Left cardiac atrium (tissue), 4 donors: ENCODE measurements at regions not wholly inside any gene's neighbourhood (a gene's known extent, or its start where the extent isn't known, plus 50 kb on each side); places are given as distances from the start of the nearest gene placed in this dataset.
"Not testable (repeated sequence)": the region's sequence is repeated elsewhere in the genome, so short reads cannot be mapped to it uniquely, and the experiment has no call there.

Experiments used
- ATAC-seq, 2 donors: fragments of 200-7000 bp; cut with Tn5 transposase; one replicate each; pipeline ENCODE4 v1.9.1; 2020; ENCODE audit warnings: mild to moderate bottlenecking in 2 of 2, moderate library complexity in 2 of 2
- DNase-seq: peaks from one replicate; pipeline ENCODE4 v3.0.0-alpha.2; 2020
- intact Hi-C, 2 donors: fragments of 100-400 bp; cut with DNase I; formaldehyde crosslinking; loops; one replicate each; pipeline versions ENCODE4 v1.14.1 to v1.15.1; 2022 to 2023
- donor health status: DM: no; HTN: yes; CAD: no.
- donor health status: DM: no; HTN: yes; CAD: no; lungs with severe emphysema.
- donor health status: DM: yes; HTN: yes; CAD: no.
- donor health status: Dilated cardiomyopathy.

DNA sequence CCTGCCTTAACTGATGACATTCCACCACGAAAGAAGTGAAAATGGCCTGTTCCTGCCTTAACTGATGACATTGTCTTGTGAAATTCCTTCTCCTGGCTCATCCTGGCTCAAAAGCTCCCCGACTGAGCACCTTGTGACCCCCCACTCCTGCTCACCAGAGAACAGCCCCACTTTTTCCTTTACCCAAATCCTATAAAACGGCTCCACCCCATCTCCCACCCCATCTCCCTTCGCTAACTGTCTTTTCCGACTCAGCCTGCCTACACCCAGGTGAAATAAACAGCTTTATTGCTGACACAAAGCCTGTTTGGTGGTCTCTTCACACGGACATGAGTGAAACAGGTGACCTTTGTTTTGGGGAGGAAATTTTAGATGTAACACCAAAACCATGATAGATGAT lies 674.4 kb downstream of the TLE1 start:
- intact Hi-C loops, DNase-seq, ATAC-seq: not testable (repeated sequence)

DNA sequence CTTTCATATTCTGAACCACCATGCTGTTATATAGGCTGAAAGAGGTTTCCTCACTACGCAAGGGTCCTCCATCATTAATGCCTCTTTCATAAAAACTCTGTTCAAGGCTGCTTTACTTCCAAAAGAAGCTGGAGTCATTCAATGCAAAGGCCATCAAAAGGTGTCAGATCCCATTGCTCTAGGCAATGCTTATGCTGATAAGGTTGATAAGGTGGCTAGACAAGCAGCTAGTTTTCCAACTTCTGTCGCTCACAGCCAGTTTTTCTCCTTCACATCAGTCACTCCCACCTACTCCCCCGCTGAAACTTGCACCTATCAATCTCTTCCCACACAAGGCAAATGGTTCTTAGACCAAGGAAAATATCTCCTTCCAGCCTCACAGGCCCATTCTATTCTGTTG lies 676.2 kb downstream of the TLE1 start:
- intact Hi-C loops, DNase-seq, ATAC-seq: not testable (repeated sequence)

GRCh38 chr9:81002906-81003305 lies 686.4 kb downstream of the TLE1 start:
- ATAC-seq = no peak
- no peak for DNase-seq
- intact Hi-C loops = no loop called here

DNA sequence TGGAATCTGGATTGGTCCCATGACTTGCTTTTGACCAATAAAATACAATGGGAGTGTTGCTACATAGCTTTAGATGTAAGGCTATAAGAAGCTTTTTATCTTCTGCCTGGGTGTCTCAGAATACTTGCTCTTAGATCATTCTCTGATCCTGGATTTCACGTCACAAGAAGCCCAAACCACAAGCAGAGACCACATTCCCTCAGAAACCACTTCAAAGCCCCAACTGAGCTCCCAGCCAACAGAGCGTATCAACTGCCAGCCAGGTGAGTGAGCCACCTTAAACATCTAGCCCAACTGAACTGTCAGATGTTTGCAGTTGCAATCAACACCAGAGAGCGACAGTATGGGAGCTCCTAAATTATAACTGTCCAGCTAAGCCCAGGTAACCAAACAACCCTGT lies 687.1 kb downstream of the TLE1 start:
- ATAC-seq (no peak), DNase-seq (no peak)
- intact Hi-C loops = no loop called here

GRCh38 chr9:80995759-80996158 lies 693.6 kb downstream of the TLE1 start:
- intact Hi-C loops = no loop called here
- DNase-seq = no peak
- ATAC-seq = no peak

DNA sequence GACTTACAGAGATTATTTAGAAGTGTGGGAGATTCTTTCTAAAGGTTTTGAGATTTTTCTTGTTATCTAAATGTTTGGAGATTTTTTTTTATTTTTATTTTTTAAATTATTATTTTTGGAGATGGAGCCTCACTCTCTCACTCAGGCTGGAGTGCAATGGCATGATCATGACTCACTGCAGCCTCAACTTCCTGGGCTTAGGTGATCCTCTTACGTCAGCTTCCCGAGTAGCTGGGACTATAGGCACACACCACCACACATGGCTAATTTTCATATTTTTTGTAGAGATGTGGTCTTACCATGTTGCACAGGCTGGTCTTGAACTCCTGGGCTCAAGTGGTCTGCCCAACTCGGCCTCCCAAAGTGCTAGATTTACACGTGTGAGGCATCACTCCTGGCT lies 694.5 kb downstream of the TLE1 start:
- ATAC-seq = no peak
- intact Hi-C loops = no loop called here
- DNase-seq = no peak

DNA sequence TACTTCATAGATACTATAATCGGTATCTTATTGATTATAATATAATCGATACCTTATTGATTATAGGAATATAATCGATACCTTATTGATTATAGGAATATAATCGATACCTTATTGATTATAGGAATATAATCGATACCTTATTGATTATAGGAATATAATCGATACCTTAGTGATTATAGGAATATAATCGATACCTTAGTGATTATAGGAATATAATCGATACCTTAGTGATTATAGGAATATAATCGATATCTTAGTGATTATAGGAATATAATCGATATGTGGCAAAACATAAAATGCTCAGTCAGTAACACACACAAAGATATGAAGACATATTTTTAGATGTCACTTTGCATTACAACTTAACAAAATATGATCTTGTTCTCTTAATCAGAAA lies 703.8 kb downstream of the TLE1 start:
- intact Hi-C loops, DNase-seq, ATAC-seq: not testable (repeated sequence)

DNA sequence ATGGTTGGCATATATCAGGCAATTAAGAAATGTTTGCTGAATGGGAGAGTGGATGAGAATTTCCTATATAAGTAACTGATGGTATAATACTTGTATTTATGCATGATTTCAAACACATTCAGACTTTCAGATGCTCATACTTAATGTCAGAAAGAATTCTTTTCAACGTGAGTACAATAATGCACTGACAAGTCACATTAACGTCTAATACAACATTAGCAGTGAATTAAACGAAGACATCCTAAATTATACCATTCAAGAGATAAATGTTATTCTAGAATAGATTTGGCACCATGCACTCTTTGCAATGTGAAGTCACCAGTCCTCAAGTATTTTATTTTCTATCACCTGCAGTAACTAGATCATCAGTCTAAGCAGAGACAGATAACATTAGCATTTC lies 712.9 kb downstream of the TLE1 start:
- DNase-seq (no peak), ATAC-seq (no peak)
- intact Hi-C loops = no loop called here

DNA sequence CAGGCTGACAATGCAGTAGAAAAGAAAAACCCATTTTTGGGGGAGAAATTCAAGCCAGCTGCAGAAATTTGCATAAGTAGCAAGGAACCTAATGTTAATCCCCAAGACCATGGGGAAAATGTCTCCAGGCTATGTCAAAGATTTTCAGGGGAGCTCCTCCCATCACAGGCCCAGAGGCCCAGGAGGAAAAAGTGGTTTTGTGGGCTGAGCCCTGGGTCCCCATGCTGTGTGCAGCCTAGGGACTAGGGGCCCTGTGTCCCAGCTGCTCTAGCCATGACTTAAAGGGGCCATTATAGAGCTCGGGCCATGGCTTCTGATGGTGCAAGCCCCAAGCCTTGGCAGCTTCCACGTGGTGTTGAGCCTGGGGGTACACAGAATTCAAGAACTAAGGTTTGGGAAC lies 719.0 kb downstream of the TLE1 start:
- intact Hi-C loops, ATAC-seq, DNase-seq: not testable (repeated sequence)

- ATAC-seq = no peak
- DNase-seq = no peak
- intact Hi-C loops = no loop called here
These were observed 720.7 kb downstream of the TLE1 start for GRCh38 chr9:80968611-80969010.

DNA sequence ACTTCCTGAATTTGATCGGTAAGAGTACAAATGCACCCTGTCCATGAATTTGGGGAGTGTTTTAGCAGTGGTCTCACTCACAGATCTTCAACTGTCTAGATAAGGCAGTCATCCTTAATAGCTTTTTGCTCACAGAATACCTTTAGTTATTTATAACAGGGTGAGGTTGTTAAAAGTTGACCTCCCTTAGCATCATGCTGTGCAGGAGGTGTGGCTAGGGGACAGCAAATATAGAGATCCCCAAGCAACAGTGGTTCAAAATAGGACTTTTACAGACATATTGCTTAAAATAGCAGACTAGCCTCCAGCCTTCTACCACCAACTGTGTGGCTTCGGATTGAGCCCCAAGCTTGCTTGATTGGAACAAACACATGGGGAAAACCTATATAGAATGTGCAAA lies 724.4 kb downstream of the TLE1 start:
- ATAC-seq (no peak), DNase-seq (no peak)
- intact Hi-C loops = no loop called here

GRCh38 chr9:80964374-80964773 lies 725.0 kb downstream of the TLE1 start:
- DNase-seq (no peak), ATAC-seq (no peak)
- intact Hi-C loops = no loop called here

DNA sequence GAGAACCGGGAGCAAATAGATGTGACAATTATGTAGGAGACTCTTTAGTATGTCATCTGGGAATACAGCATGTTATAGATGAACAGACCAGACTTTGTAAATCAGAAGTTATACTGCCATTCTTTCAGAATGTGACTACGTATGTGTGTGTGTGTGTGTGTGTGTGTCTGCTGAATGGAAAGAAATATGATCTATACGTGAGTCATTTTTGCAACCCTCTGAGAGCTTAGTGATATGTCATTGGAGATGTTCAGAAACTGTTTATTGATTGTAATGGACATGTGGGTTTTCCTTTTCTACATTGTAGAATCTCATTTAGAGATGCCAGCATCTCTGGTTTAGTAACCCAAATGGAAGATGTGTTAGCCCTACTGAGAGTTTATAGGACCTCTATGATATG lies 731.5 kb downstream of the TLE1 start:
- ATAC-seq (no peak), DNase-seq (no peak)
- intact Hi-C loops = no loop called here

- intact Hi-C loops = no loop called here
- no peak for ATAC-seq
- DNase-seq = no peak
These were observed 734.8 kb downstream of the TLE1 start for GRCh38 chr9:80954521-80954920.

DNA sequence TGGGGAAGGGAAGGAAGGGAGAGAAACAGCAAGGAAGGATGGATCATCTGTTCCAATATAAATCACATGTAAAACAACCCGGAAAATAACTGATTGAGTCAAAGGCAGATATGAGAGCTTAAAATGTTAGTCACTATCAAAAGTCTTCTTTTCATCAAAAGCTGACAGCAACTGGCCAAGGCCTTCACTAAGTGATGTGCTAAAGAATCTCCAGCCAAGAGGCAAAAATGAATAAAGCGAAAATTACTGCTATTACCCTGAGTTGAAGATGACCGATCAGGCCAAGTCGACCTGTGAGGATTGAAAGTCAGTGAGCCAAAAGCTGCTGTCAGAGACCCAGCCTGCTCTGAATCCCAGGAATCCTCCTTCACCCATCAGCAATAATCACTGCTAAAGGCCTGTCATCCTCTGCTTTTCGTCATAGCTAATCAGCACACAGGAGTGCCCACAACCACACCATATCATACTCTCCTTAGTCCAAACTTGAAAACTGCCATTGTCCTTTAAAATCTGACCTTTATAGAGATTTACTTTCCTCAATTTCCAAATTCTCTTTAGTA lies 736.9 kb downstream of the TLE1 start:
- DNase-seq (no peak), ATAC-seq (no peak)
- intact Hi-C loops = no loop called here

- no peak for ATAC-seq
- DNase-seq = no peak
- intact Hi-C loops = no loop called here
These were observed 737.7 kb downstream of the TLE1 start for GRCh38 chr9:80951675-80952074.

GRCh38 chr9:80948876-80949275 lies 740.5 kb downstream of the TLE1 start:
- ATAC-seq = no peak
- no peak for DNase-seq
- intact Hi-C loops = no loop called here

DNA sequence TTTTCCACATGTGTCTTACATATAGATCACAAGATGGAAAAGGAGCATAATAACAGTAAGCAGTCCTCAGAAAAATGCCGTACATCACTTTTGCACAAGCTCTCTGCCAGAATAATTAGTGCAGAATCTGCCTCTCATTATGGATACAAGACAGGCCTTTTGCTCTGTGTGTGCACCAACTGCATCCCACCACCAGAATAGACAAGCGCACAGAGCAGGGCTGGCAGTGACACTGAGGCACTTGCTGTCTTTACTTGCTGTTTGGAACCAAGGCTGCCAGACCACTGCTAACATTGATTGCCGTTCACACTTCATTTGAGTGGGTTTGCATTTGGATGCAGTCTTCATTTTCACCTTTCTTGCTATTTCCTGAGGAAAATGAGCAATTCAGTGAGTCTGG lies 741.3 kb downstream of the TLE1 start:
- DNase-seq (no peak), ATAC-seq (no peak)
- intact Hi-C loops = no loop called here

GRCh38 chr9:80946496-80947170 lies 742.7 kb downstream of the TLE1 start:
- intact Hi-C loops = no loop called here
- ATAC-seq (no peak), DNase-seq (no peak)

DNA sequence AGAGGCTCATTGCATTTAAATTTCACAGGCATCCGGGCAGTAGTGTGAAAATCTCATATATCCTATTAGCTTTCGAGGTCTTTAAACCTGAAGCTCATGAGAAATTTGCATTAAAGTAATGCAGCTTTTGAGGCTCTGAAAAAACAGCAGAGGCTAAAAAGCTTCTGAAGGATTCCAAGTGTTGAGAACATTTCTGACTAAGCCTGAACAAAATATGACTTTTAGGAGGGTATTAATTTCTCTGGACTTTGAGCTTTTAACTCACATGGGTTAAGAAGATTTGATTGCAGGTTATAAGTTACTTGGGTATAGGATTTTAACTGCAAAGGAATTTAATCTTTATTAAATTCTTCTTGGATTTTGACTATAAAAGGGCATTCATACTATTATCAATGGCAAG lies 743.9 kb downstream of the TLE1 start:
- ATAC-seq (no peak), DNase-seq (no peak)
- intact Hi-C loops = no loop called here

DNA sequence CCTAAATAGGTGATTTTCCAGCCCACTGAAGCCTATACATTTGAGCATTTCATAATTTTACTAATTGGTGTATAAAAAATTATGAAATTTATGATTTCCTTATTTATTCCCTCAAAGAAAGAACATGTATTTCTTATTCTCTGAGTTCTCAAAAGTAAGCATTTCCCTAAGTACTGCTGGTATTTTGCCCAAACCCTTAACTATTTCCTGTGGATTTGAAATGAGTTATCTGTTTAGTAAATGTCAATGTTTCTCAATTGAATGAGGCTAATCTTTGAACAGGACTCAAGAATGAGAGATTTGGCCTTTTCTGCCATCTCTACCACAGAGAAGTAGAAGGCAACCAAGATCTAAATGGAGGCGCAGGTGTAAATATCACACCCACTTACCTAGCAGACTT lies 751.7 kb downstream of the TLE1 start:
- ATAC-seq (no peak), DNase-seq (no peak)
- intact Hi-C loops = no loop called here

GRCh38 chr9:80934095-80934494 lies 755.3 kb downstream of the TLE1 start:
- no peak for ATAC-seq
- no peak for DNase-seq
- intact Hi-C loops = no loop called here
